GM12873 (cell line): ENCODE measurements at regions not wholly inside any gene's neighbourhood (a gene's known extent, or its start where the extent isn't known, plus 50 kb on each side); places are given as distances from the start of the nearest gene placed in this dataset.

ENCODE experiments used
- TF ChIP-seq, protein P1 (sequence below): IDR thresholded peaks from 2 replicates; pipeline ENCODE4 v1.5.1; 2012; ENCODE audit warnings: low read depth, mild to moderate bottlenecking, moderate library complexity, low read length, control low read depth; ENCODE audit not compliant: insufficient read depth; ENCODE audit errors: missing control alignments

DNA sequence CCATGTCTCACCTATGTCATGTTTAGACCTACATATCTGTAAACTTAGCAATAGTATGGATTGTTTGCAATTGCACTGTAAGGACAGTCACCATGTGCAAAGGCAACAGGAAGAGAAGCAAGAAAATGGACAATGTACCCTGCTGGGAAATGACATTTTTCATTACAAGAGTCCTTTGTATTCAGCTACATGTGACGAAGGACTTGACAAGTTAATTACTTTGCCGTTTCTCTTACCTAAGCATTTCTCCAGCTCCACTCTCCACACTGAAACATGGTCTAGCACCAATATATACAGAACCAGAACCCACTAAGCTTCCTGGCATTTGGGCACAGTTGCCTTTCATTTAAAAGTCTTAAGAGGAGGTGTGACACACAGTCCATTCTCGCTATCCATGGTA, 76.6 kb upstream of the PFKP start:
- TF ChIP-seq, protein P1, sequence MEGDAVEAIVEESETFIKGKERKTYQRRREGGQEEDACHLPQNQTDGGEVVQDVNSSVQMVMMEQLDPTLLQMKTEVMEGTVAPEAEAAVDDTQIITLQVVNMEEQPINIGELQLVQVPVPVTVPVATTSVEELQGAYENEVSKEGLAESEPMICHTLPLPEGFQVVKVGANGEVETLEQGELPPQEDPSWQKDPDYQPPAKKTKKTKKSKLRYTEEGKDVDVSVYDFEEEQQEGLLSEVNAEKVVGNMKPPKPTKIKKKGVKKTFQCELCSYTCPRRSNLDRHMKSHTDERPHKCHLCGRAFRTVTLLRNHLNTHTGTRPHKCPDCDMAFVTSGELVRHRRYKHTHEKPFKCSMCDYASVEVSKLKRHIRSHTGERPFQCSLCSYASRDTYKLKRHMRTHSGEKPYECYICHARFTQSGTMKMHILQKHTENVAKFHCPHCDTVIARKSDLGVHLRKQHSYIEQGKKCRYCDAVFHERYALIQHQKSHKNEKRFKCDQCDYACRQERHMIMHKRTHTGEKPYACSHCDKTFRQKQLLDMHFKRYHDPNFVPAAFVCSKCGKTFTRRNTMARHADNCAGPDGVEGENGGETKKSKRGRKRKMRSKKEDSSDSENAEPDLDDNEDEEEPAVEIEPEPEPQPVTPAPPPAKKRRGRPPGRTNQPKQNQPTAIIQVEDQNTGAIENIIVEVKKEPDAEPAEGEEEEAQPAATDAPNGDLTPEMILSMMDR: no peak

DNA sequence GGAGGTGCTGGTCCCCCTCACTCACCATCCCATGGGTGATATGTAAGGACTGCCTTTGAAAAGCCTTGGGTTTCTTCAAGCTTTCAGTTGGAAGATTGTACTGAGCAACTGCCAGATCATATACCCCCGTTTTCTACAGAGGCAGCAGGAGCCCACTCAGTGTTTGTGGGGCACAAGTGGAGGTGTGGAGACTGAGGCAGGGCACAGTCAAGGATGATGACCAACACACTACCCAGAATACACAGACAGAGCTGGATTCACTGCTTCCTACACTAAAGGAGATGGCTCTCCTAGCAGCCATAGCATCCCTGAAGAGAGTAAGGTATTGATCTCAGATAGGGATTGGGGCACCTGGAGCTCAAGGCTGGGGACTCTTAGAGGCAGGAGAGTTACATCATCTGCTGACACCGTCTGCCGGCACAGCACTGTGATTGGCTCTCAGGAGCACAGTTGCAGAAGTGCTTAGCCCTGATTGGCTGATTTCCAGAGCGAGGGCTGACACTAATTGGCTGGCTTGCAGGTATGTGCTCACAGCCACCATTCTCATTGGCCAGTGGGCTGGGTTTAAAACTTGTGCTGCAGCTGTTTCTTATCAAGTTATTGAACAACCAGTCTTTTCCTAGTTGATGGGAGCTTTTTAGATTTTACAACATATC, 77.9 kb upstream of the PFKP start:
- TF ChIP-seq, protein P1: no peak

DNA sequence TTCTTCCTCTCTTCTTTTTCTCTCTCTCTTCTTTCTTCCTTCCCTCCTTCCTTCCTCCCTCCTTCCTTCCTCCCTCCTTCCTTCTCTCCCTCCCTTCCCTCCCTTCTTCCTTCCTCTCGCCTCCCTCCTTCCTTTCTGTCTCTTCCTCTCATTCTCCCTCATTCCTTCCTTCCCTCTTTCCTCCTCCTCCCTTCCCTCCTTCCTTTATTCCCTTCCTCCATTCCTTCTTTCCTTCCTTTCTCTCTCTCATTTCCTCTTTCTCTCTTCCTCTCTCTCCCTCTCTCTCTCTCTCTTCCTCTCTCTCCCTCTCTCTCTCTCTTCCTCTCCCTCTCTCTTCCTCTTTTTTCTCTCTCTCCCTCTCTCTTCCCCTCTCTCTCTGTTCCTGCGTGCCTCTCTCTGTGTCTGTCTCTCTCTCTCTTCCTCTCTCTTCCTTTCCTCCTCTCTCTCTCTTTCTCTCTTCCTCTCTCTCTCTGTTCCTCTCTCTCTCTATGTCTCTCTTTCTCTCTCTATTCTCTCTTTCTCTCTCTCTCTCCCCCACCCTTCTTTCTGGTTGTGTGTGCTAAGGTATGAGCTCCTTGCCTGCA, 80.1 kb upstream of the PFKP start:
- TF ChIP-seq, protein P1: no peak

DNA sequence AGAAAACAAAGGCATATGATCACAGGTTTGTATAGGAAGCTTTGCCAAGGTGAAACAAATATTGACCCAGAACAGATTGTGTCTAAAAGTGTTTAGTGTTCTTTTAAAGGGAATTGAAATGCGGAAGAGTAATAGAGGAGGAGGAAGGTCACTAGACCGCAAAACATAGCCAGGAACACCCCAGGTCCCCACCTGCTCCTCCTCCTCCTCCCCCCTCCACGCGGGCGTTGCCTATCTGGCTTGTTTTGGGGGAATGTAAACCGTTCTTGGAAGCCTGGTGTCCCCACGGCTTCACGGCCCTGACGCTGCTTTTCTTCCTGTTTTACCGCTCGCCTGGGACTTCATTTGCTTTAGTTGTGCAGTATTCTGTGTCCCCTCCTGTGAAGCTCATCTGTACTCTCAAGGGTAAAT, 81.0 kb upstream of the PFKP start:
- TF ChIP-seq, protein P1: no peak

DNA sequence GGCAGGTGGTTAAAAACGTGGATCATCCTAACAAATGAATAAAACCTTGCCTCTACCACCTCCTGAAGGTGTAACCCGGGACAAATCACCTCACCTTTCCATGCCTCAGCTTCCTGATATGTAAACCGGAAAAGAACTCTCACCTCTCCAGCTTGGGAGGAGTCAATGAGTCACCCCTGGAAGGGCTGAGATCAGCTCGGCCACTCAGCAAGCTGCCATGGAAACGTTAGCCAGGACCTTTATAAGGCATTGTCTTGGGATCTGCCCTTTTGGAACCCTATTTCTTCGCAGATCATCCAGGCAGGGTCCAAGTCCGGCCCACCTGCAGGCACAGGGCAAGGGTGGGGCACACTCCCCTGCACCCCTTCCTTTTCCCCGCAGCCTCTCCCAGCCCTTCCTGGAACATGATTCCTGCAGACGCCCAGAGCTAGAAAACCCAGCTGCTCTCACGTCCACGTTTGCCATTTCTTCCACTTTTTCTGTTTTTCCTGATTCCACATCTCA, 81.6 kb upstream of the PFKP start:
- TF ChIP-seq, protein P1: no peak

DNA sequence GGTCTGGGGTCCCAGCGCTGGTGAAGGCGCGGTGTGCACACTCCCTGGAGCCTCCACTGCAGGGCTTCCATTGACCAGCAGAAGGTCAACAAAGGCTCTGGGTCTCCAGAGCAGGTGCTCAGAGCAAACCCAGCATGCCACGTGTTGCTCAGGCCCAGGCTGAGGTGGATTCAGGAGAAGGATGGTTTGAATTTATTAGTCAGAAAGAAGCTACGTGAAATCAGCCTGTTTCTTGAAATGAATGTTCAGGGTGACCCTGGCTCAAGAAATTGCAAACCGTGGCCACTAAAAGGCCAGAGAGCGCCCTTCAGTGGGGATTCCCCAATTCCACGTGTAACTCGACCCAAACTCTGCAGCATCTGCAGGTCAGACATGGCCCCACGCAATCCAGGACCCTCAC, 82.7 kb upstream of the PFKP start:
- TF ChIP-seq, protein P1: no peak

DNA sequence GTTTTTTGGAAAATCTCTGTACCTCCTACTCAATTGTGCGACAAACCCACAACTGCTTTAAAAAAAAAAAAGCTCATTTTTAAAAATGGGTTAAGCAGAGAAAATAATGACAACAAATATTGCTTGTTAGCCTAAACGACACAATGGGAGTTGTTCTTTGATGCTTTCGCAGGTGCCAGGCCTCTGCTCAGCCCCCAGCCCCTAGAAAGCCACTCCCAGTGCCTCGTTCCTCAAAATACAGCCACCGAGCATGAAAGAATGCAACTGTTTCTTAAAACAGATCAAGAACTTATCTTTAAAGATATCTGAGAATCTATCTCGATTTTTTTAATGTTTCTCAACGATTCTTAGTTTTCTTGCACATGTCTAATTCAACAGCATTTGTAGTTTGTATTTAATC, 85.2 kb upstream of the PFKP start:
- TF ChIP-seq, protein P1: no peak
